Heart left ventricle (tissue), 16 donors: ENCODE measurements at regions not wholly inside any gene's neighbourhood (a gene's known extent, or its start where the extent isn't known, plus 50 kb on each side); places are given as distances from the start of the nearest gene placed in this dataset.
"Not testable (repeated sequence)": the region's sequence is repeated elsewhere in the genome, so short reads cannot be mapped to it uniquely, and the experiment has no call there.

Experiments
- ATAC-seq, 4 donors: fragments of 200-7000 bp; cut with Tn5 transposase; one replicate each; pipeline ENCODE4 v1.9.1; 2020 to 2022; ENCODE audit warnings: moderate library complexity in 4 of 4, mild to moderate bottlenecking in 3 of 4, moderate number of reproducible peaks in 1 of 4
- DNase-seq, 5 donors: peaks; one replicate each; pipeline ENCODE4 v3.0.0-alpha.2; 2020
- H3K27ac ChIP-seq, 12 donors: fragments of 200-600 bp; sonication (generic) in 4 of 12; one replicate each; pipeline versions ENCODE4 v1.5.0 to v1.8.0; 2016 to 2022; ENCODE audit warnings: mild to moderate bottlenecking in 2 of 12
- H3K27me3 ChIP-seq, 9 donors: fragments of 200-600 bp; sonication (generic) in 2 of 9; one replicate each; pipeline versions ENCODE4 v1.5.1 to v1.8.0; 2016 to 2022; ENCODE audit warnings: mild to moderate bottlenecking in 3 of 9
- H3K36me3 ChIP-seq, 9 donors: fragments of 200-600 bp; sonication (generic) in 2 of 9; one replicate each; pipeline versions ENCODE4 v1.5.0 to v1.8.0; 2018 to 2022; ENCODE audit warnings: mild to moderate bottlenecking in 2 of 9
- H3K4me1 ChIP-seq, 12 donors: fragments of 200-600 bp; sonication (generic) in 4 of 12; one replicate each; pipeline versions ENCODE4 v1.5.0 to v1.8.0; 2016 to 2022; ENCODE audit warnings: mild to moderate bottlenecking in 3 of 12
- H3K4me3 ChIP-seq, 12 donors: fragments of 200-600 bp; sonication (generic) in 4 of 12; one replicate each; pipeline versions ENCODE4 v1.5.0 to v1.8.0; 2017 to 2022; ENCODE audit warnings: mild to moderate bottlenecking in 9 of 12, moderate library complexity in 4 of 12
- H3K9me3 ChIP-seq, 12 donors: fragments of 200-600 bp; sonication (generic) in 4 of 12; one replicate each; pipeline versions ENCODE4 v1.5.0 to v1.8.0; 2016 to 2022; ENCODE audit warnings: mild to moderate bottlenecking in 1 of 12
- CTCF ChIP-seq, 12 donors: fragments of 200-600 bp; sonication (generic) in 4 of 12; IDR thresholded peaks; one replicate each; pipeline versions ENCODE4 v1.5.0 to v1.8.0; 2018 to 2022; ENCODE audit warnings: antibody characterized with exemption in 12 of 12, mild to moderate bottlenecking in 5 of 12
- POLR2A ChIP-seq, 2 donors: fragments of 450-650 bp; IDR thresholded peaks; one replicate each; pipeline ENCODE4 v1.6.1; 2017; ENCODE audit warnings: antibody characterized with exemption in 2 of 2, mild to moderate bottlenecking in 2 of 2, moderate library complexity in 2 of 2
- WGBS, 4 donors: extraction: QIAGEN DNeasy Blood & Tissue Kit in 2 of 4; methylation state at CpG; one replicate each; pipeline versions ENCODE4 v1.1.5 to v1.1.7; 2013 to 2018; 5-methylcytosine and 5-hydroxymethylcytosine counted together
- intact Hi-C, 10 donors: fragments of 100-400 bp; cut with DNase I; formaldehyde crosslinking; loops; one replicate each; pipeline versions ENCODE4 v1.11.1 to v1.14.2; 2022
- donor health status: ischemic (EF 13 %, LVEDD 7.1; RV severe dilation, severe dysfunction).
- donor health status: healthy with polysubstance abuse.
- donor health status: DM: no; HTN: yes; CAD: no.
- donor health status: DM: no; HTN: no; CAD: no.
- donor health status: ischemic (EF 25% LVEDD 6.9; RV normal size, moderate dysfunction).
- donor health status: ischemic (EF 25% LVEDD 5.7; RV mildly dilated, moderate dysfunction).
- donor health status: healthy.
- donor health status: DM: yes; HTN: yes; CAD: no.
- donor health status: ischemic (EF 35%, LVEDD 5.7; RV mildly dilated, moderate dysfunction).
- donor health status: nonischemic (EF 11% LVEDD 7.7; RV severe dilation, severe dysfunction).
- donor health status: DM: yes; HTN: yes; CAD: no.
- donor health status: PGD.
- donor health status: ischemic (EF 29% LVEDD 5.4; RV normal size, mild dysfunction).
- donor health status: nonischemic (EF 23%, LVEDD 6.1; RV moderate dilation, normal function).

- intact Hi-C loops: no loop called here
- ATAC-seq: no peak
- Histone ChIP-seq H3K4me3 (no peak overlapping the region), H3K27me3 (no peaks in the 10 kb centered on the region), H3K4me1 (peaks cover 0 to 11% (median 0%) of the 10 kb centered on the region in 12 donors), H3K36me3 (no peaks in the 10 kb centered on the region), H3K27ac (peak overlapping the region in 4 of 12 donors; percentile 35 to 65 (median 58)), H3K9me3 (peaks cover 0 to 4% (median 0%) of the 10 kb centered on the region in 12 donors)
- TF ChIP-seq POLR2A (IDR thresholded peaks at IDR 0.05) (no peak), CTCF (IDR thresholded peaks at IDR 0.05) (no peak)
- no peak for DNase-seq
- 92 to 97% (median 94%) methylated on average over 2 of the region's 2 CpGs for WGBS, 4 donors
Observed at GRCh38 chr4:79598214-79598613, 190.2 kb upstream of the GK2 start.

GRCh38 chr4:79597266-79597665 is 189.2 kb upstream of the GK2 start:
- WGBS, 4 donors: 31 to 46% (median 34%) methylated on average over 2 of the region's 2 CpGs
- H3K36me3 ChIP-seq: no peaks in the 10 kb centered on the region
- H3K9me3 ChIP-seq: peaks cover 0 to 4% (median 0%) of the 10 kb centered on the region in 12 donors
- intact Hi-C loops: no loop called here
- DNase-seq (no peak), ATAC-seq (peak in 1 of 4 donors; percentile 27)
- H3K27ac ChIP-seq: no peak overlapping the region
- no peak for TF ChIP-seq POLR2A (IDR thresholded peaks at IDR 0.05)
- no peak for TF ChIP-seq CTCF (IDR thresholded peaks at IDR 0.05)
- H3K27me3 ChIP-seq: no peaks in the 10 kb centered on the region
- H3K4me3 ChIP-seq: no peak overlapping the region
- H3K4me1 ChIP-seq: peaks cover 0 to 11% (median 0%) of the 10 kb centered on the region in 12 donors

GRCh38 chr4:79592218-79592617 is 184.2 kb upstream of the GK2 start:
- DNase-seq, H3K27ac ChIP-seq, H3K27me3 ChIP-seq, H3K9me3 ChIP-seq, H3K4me3 ChIP-seq, ATAC-seq, intact Hi-C loops, H3K36me3 ChIP-seq: not testable (repeated sequence)
- 62 to 81% (median 72%) methylated on average over 5 to 6 of the region's 6 CpGs for WGBS, 4 donors
- H3K4me1 ChIP-seq: peaks cover 0 to 11% (median 0%) of the 10 kb centered on the region in 12 donors

GRCh38 chr4:79588679-79589078 is 180.7 kb upstream of the GK2 start:
- intact Hi-C loops: no loop called here
- peaks cover 0 to 24% (median 2%) of the 10 kb centered on the region in 12 donors for H3K4me1 ChIP-seq
- WGBS, 4 donors: 64 to 74% (median 72%) methylated on average over 1 of the region's 1 CpG

GRCh38 chr4:79587207-79587606 is 179.2 kb upstream of the GK2 start:
- ATAC-seq, intact Hi-C loops: not testable (repeated sequence)

More at GRCh38 chr4:79588679-79589078, 180.7 kb upstream of the GK2 start:
- H3K27me3 ChIP-seq: no peaks in the 10 kb centered on the region
- DNase-seq: no peak
- ATAC-seq: no peak
- peaks cover 0 to 5% (median 0%) of the 10 kb centered on the region in 12 donors for H3K9me3 ChIP-seq
- no peak overlapping the region for H3K4me3 ChIP-seq
- TF ChIP-seq CTCF (IDR thresholded peaks at IDR 0.05) (no peak), POLR2A (IDR thresholded peaks at IDR 0.05) (no peak)
- H3K27ac ChIP-seq: no peak overlapping the region
- no peaks in the 10 kb centered on the region for H3K36me3 ChIP-seq

More at GRCh38 chr4:79587207-79587606, 179.2 kb upstream of the GK2 start:
- H3K4me3 ChIP-seq, H3K27me3 ChIP-seq, H3K36me3 ChIP-seq, H3K27ac ChIP-seq, DNase-seq, H3K9me3 ChIP-seq: not testable (repeated sequence)
- WGBS, 4 donors: 82 to 100% (median 94%) methylated on average over 2 of the region's 2 CpGs
- peaks cover 0 to 24% (median 2%) of the 10 kb centered on the region in 12 donors for H3K4me1 ChIP-seq
